Ovary (tissue), 7 donors: ENCODE measurements at regions not wholly inside any gene's neighbourhood (a gene's known extent, or its start where the extent isn't known, plus 50 kb on each side); places are given as distances from the start of the nearest gene placed in this dataset.

ENCODE experiments used
- DNase-seq, 5 donors: peaks; one replicate each; pipeline ENCODE4 v3.0.0-alpha.2; 2019 to 2020
- H3K27ac ChIP-seq, 2 donors: fragments of 200-600 bp; one replicate each; pipeline versions ENCODE4 v1.5.1 to v1.8.0; 2019 to 2022
- H3K27me3 ChIP-seq: fragments of 200-600 bp; one replicate; pipeline ENCODE4 v1.8.0; 2022
- H3K36me3 ChIP-seq: fragments of 200-600 bp; sonication (generic); one replicate; pipeline ENCODE4 v1.5.1; 2019
- H3K4me1 ChIP-seq: one replicate; pipeline ENCODE4 v1.8.1; 2013; ENCODE audit warnings: mild to moderate bottlenecking, moderate library complexity; ENCODE audit not compliant: insufficient read depth
- H3K4me3 ChIP-seq: fragments of 200-600 bp; sonication (generic); one replicate; pipeline ENCODE4 v1.5.1; 2017
- H3K9me3 ChIP-seq, 2 donors: fragments of 200-600 bp in 1 of 2; sonication (generic) in 1 of 2; one replicate each; pipeline versions ENCODE4 v1.5.1 to v1.8.1; 2013 to 2019; ENCODE audit warnings: mild to moderate bottlenecking in 1 of 2, moderate library complexity in 1 of 2
- CTCF ChIP-seq, 3 donors: fragments of 450-650 bp in 2 of 3; fragments of 200-600 bp in 1 of 3; IDR thresholded peaks; one replicate each; pipeline versions ENCODE4 v1.5.1 to v1.8.0; 2016 to 2022; ENCODE audit warnings: antibody characterized with exemption in 3 of 3, mild to moderate bottlenecking in 1 of 3
- EP300 ChIP-seq: sonication (generic); formaldehyde crosslinking; IDR thresholded peaks from one replicate; pipeline ENCODE4 v1.6.1; 2017; ENCODE audit warnings: antibody characterized with exemption
- POLR2A ChIP-seq: fragments of 450-650 bp; IDR thresholded peaks from one replicate; pipeline ENCODE4 v1.6.1; 2017; ENCODE audit warnings: antibody characterized with exemption, mild to moderate bottlenecking, moderate library complexity
- WGBS, 3 donors: extraction: QIAGEN DNeasy Blood & Tissue Kit in 1 of 3; methylation state at CpG; one replicate each; pipeline versions ENCODE4 v1.1.5 to v1.1.7; 2013 to 2017; 5-methylcytosine and 5-hydroxymethylcytosine counted together
- intact Hi-C, 4 donors: fragments of 100-400 bp; cut with DNase I; formaldehyde crosslinking; loops; one replicate each; pipeline versions ENCODE4 v1.11.0 to v1.15.1; 2022 to 2023
- donor health status: DM: no; HTN: no; CAD: no; lungs with moderate emphysema.
- donor health status: DM: no; HTN: no; CAD: no.
- donor health status: Bipolar disorder and iron deficiency.
- donor health status: DM: no; HTN: no; CAD: no.
- donor health status: DM: yes; HTN: yes; CAD: no.

- no peak for TF ChIP-seq EP300
- TF ChIP-seq CTCF (IDR thresholded peaks at IDR 0.05) = no peak
- TF ChIP-seq POLR2A = no peak
- intact Hi-C loops = no loop called here
- Histone ChIP-seq H3K27me3 (no peaks in the 10 kb centered on the region), H3K4me1 (peaks cover 3% of the 10 kb centered on the region), H3K36me3 (no peaks in the 10 kb centered on the region), H3K27ac (no peak overlapping the region), H3K9me3 (no peaks in the 10 kb centered on the region), H3K4me3 (no peak overlapping the region)
- DNase-seq = no peak
- 22 to 33% (median 32%) methylated on average over 6 of the region's 6 CpGs for WGBS, 3 donors
Observed at GRCh38 chr12:75720812-75721641, 209.6 kb upstream of the KRR1 start.

GRCh38 chr12:75717902-75718301 is 206.5 kb upstream of the KRR1 start:
- intact Hi-C loops = no loop called here
- no peaks in the 10 kb centered on the region for H3K27me3 ChIP-seq
- H3K9me3 ChIP-seq = no peaks in the 10 kb centered on the region
- H3K4me1 ChIP-seq = peaks cover 2% of the 10 kb centered on the region
- no peak for DNase-seq
- H3K4me3 ChIP-seq = no peak overlapping the region
- H3K36me3 ChIP-seq = no peaks in the 10 kb centered on the region
- TF ChIP-seq POLR2A (no peak), CTCF (IDR thresholded peaks at IDR 0.05) (no peak), EP300 (no peak)
- no peak overlapping the region for H3K27ac ChIP-seq

- no peaks in the 10 kb centered on the region for H3K27me3 ChIP-seq
- H3K4me1 ChIP-seq = peaks cover 2% of the 10 kb centered on the region
- no peak for TF ChIP-seq CTCF (IDR thresholded peaks at IDR 0.05)
- no peak for TF ChIP-seq EP300
- TF ChIP-seq POLR2A = no peak
- no peak for DNase-seq
- no peak overlapping the region for H3K27ac ChIP-seq
- 83 to 86% (median 86%) methylated on average over 5 of the region's 5 CpGs for WGBS, 3 donors
- H3K36me3 ChIP-seq = no peaks in the 10 kb centered on the region
- H3K9me3 ChIP-seq = no peaks in the 10 kb centered on the region
- H3K4me3 ChIP-seq = no peak overlapping the region
- intact Hi-C loops = no loop called here
Observed at GRCh38 chr12:75716291-75717025, 205.0 kb upstream of the KRR1 start.

GRCh38 chr12:75715682-75716081 is 204.3 kb upstream of the KRR1 start:
- Histone ChIP-seq H3K9me3 (no peaks in the 10 kb centered on the region), H3K27me3 (no peaks in the 10 kb centered on the region)
- 94 to 97% (median 97%) methylated on average over 6 of the region's 6 CpGs for WGBS, 3 donors

More at GRCh38 chr12:75715682-75716081, 204.3 kb upstream of the KRR1 start:
- Histone ChIP-seq H3K36me3 (no peaks in the 10 kb centered on the region), H3K4me3 (no peak overlapping the region), H3K27ac (no peak overlapping the region), H3K4me1 (no peaks in the 10 kb centered on the region)
- no peak for DNase-seq
- TF ChIP-seq EP300 (no peak), POLR2A (no peak), CTCF (IDR thresholded peaks at IDR 0.05) (no peak)
- intact Hi-C loops = no loop called here
